HepG2 (cell line): ENCODE measurements at regions not wholly inside any gene's neighbourhood (a gene's known extent, or its start where the extent isn't known, plus 50 kb on each side); places are given as distances from the start of the nearest gene placed in this dataset.

Source experiments
- ATAC-seq: fragments of 200-7000 bp; cut with Tn5 transposase; 3 replicates; pipeline ENCODE4 v1.9.1; 2020; ENCODE audit warnings: mild to moderate bottlenecking, moderate library complexity
- BruUV-seq: library from RNA; stranded (reverse); fragments of 400-500 nt; replicated peaks from 2 replicates; lab custom pipeline; 2021; lab: Mats Ljungman, UMichigan
- CTCF ChIA-PET: fragments of 300-600 bp; formaldehyde crosslinking; extraction: SDS; loops from one replicate; lab custom pipeline; 2021; ENCODE audit warnings: low total read pairs, inconsistent platforms, low intra/inter-chr PET ratio; lab: Yijun Ruan, JAX
- POLR2A ChIA-PET: fragments of 350-600 bp; sonication (Branson Sonifier 250); formaldehyde crosslinking; loops from one replicate; lab custom pipeline; 2020; ENCODE audit warnings: antibody characterized with exemption, inconsistent platforms; lab: Yijun Ruan, JAX
- DNase-seq: peaks from one replicate; pipeline ENCODE4 v3.0.0-alpha.2; 2015; ENCODE audit warnings: low spot score
- FAIRE-seq: peaks from 3 replicates; lab custom pipeline; 2011; peaks lifted over from hg19 to GRCh38; lab: Jason Lieb, UNC
- H2AFZ ChIP-seq: one replicate; pipeline ENCODE4 v1.6.1; 2011; ENCODE audit warnings: low read length, inconsistent platforms
- H3K27ac ChIP-seq: fragments of 300-600 bp; 3 replicates; pipeline ENCODE4 v1.8.0; 2011; ENCODE audit warnings: mixed run types, mild to moderate bottlenecking, mixed read lengths, low read length, inconsistent platforms; ENCODE audit not compliant: insufficient read depth; ENCODE audit errors: extremely low read length
- H3K27me3 ChIP-seq, 2 experiments: fragments of 200-600 bp in 1 of 2; 2 replicates in 1 of 2; 3 replicates in 1 of 2; pipeline versions ENCODE4 v1.6.0 to v1.8.0; 2011; ENCODE audit warnings: low read length in 2 of 2, mild to moderate bottlenecking in 2 of 2, moderate library complexity in 2 of 2, inconsistent platforms in 1 of 2; ENCODE audit not compliant: insufficient read depth in 2 of 2, control insufficient read depth in 1 of 2
- H3K36me3 ChIP-seq, 2 experiments: fragments of 200-600 bp in 1 of 2; replicated peaks in 1 of 2; 2 replicates in 1 of 2; 3 replicates in 1 of 2; pipeline versions ENCODE4 v1.5.1 to v1.8.0; 2011; ENCODE audit warnings: low read length in 2 of 2, inconsistent platforms in 1 of 2; ENCODE audit not compliant: insufficient read depth in 2 of 2, control insufficient read depth in 1 of 2
- H3K4me1 ChIP-seq: 2 replicates; pipeline ENCODE4 v1.5.1; 2012; ENCODE audit warnings: low read length, inconsistent platforms; ENCODE audit not compliant: insufficient read depth
- H3K4me2 ChIP-seq: 2 replicates; pipeline ENCODE4 v1.6.0; 2011; ENCODE audit warnings: low read depth, low read length, inconsistent platforms
- H3K4me3 ChIP-seq, 3 experiments: fragments of 200-600 bp in 1 of 3; sonication (generic), shearing (Covaris generic) in 1 of 3; replicated peaks in 1 of 3; 2 replicates each; pipeline ENCODE4 v1.5.1; 2011 to 2016; ENCODE audit warnings: low read length in 3 of 3, inconsistent platforms in 2 of 3, low read depth in 2 of 3, mild to moderate bottlenecking in 2 of 3, control low read depth in 1 of 3, mixed read lengths in 1 of 3; ENCODE audit not compliant: insufficient read depth in 1 of 3
- H3K79me2 ChIP-seq: one replicate; pipeline ENCODE4 v1.6.1; 2011; ENCODE audit warnings: low read length, inconsistent platforms; ENCODE audit not compliant: insufficient read depth
- H3K9ac ChIP-seq: 2 replicates; pipeline ENCODE4 v1.6.0; 2011; ENCODE audit warnings: mild to moderate bottlenecking, low read depth, low read length, inconsistent platforms; ENCODE audit not compliant: insufficient read depth
- H3K9me3 ChIP-seq: 2 replicates; pipeline ENCODE4 v1.5.1; 2012; ENCODE audit warnings: mild to moderate bottlenecking, low read length
- H4K20me1 ChIP-seq: 2 replicates; pipeline ENCODE4 v1.6.0; 2011; ENCODE audit warnings: inconsistent platforms, mild to moderate bottlenecking, low read length, moderate library complexity; ENCODE audit not compliant: insufficient read depth
- CENPX ChIP-seq: sonication (generic); formaldehyde crosslinking; IDR thresholded peaks from 2 replicates; pipeline ENCODE4 v1.9.0; 2021; ENCODE audit warnings: mild to moderate bottlenecking, missing genetic modification reagents, moderate library complexity
- EEA1 ChIP-seq: sonication (generic); formaldehyde crosslinking; IDR thresholded peaks from 2 replicates; pipeline ENCODE4 v1.5.1; 2020; ENCODE audit warnings: mild to moderate bottlenecking, missing genetic modification reagents, borderline replicate concordance
- NFE2L1 ChIP-seq: sonication (generic); formaldehyde crosslinking; IDR thresholded peaks from 2 replicates; pipeline ENCODE4 v1.4.0; 2020; ENCODE audit warnings: missing genetic modification reagents, mild to moderate bottlenecking, borderline replicate concordance
- PBX2 ChIP-seq: IDR thresholded peaks from 2 replicates; pipeline ENCODE4 v1.6.1; 2016; ENCODE audit warnings: control low read depth
- SPEN ChIP-seq: sonication (generic); formaldehyde crosslinking; IDR thresholded peaks from 2 replicates; pipeline ENCODE4 v1.5.1; 2020; ENCODE audit warnings: low read depth, mild to moderate bottlenecking, missing genetic modification reagents
- THYN1 ChIP-seq: sonication (generic); formaldehyde crosslinking; IDR thresholded peaks from 2 replicates; pipeline ENCODE4 v1.8.1; 2023; ENCODE audit warnings: low read depth, mild to moderate bottlenecking, moderate library complexity, missing genetic modification reagents, borderline replicate concordance
- TRIM24 ChIP-seq: sonication (generic); formaldehyde crosslinking; IDR thresholded peaks from 2 replicates; pipeline ENCODE4 v1.8.0; 2022; ENCODE audit warnings: mild to moderate bottlenecking, missing genetic modification reagents
- WIZ ChIP-seq: sonication (generic); formaldehyde crosslinking; IDR thresholded peaks from 2 replicates; pipeline ENCODE4 v1.5.1; 2020; ENCODE audit warnings: mild to moderate bottlenecking, missing genetic modification reagents
- ZNF232 ChIP-seq: sonication (generic); formaldehyde crosslinking; IDR thresholded peaks from 2 replicates; pipeline ENCODE4 v1.4.0; 2020; ENCODE audit warnings: missing genetic modification reagents, borderline replicate concordance
- ZNF263 ChIP-seq: sonication (generic); formaldehyde crosslinking; IDR thresholded peaks from 2 replicates; pipeline ENCODE4 v1.4.0; 2020; ENCODE audit warnings: missing genetic modification reagents
- WGBS: methylation state at CpG from one replicate; pipeline ENCODE4 v1.1.6; 2017; ENCODE audit warnings: low lambda C conversion rate; 5-methylcytosine and 5-hydroxymethylcytosine counted together
- in situ Hi-C: cut with HindIII; loops from 2 replicates; pipeline ENCODE4 v1.10.0; 2017; ENCODE audit warnings: low pct_unique_long_range_greater_than_20kb; ENCODE audit not compliant: extremely low pct_ligation_motif_present
- intact Hi-C: fragments of 100-400 bp; cut with micrococcal nuclease; formaldehyde crosslinking; loops from one replicate; pipeline ENCODE4 v1.10.0; 2022; ENCODE audit not compliant: unreplicated experiment
- TF ChIP-seq, protein P1 (sequence below): IDR thresholded peaks from 2 replicates; pipeline ENCODE4 v1.6.1; 2016; ENCODE audit warnings: missing compliant biosample characterization, missing genetic modification reagents, borderline replicate concordance

GRCh38 chr1:233512538-233512937 is 101.4 kb upstream of the KCNK1 start:
- in situ Hi-C loops, result no loop called here
- Histone ChIP-seq H3K9ac (no peak overlapping the region), H3K27me3 (no peaks in the 10 kb centered on the region), H2AFZ (no peak overlapping the region), H3K4me2 (no peak overlapping the region), H3K9me3 (no peaks in the 10 kb centered on the region), H3K36me3 (no peaks in the 10 kb centered on the region), H3K4me1 (no peaks in the 10 kb centered on the region), H3K27ac (no peak overlapping the region), H3K4me3 (no peak overlapping the region), H3K79me2 (no peaks in the 10 kb centered on the region), H4K20me1 (no peaks in the 10 kb centered on the region)
- BruUV-seq, result no TSS peak
- CTCF ChIA-PET, result no interaction called here
- no peak for TF ChIP-seq THYN1 (CRISPR knock-in tag)
- intact Hi-C loops, result no loop called here
- DNase-seq (no peak), ATAC-seq (no peak), FAIRE-seq (no peak)
- WGBS, result 30% methylated on average over 3 of the region's 3 CpGs
- POLR2A ChIA-PET, result no interaction called here

DNA sequence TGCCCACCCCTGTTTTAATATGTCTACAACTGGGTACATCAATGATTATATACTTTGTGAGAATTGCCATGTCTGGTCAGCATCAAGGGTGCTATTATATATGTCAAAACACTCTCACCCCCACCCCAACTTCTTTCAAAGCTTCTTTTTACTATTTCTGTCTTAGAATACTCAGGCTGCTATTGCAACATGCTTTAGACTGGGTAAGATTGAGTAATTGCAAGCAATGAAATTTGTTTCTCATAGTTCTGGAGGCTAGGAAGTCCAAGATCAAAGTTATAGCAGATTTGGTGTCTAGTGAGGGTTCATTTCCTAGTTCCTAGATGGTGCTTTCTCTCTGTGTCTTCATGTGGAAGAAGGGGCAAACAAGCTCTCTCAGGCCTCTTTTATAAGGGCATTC is 100.5 kb upstream of the KCNK1 start:
- TF ChIP-seq TRIM24 (CRISPR knock-in tag), result no peak
- no peak for TF ChIP-seq WIZ (CRISPR knock-in tag)
- no peak for TF ChIP-seq PBX2
- TF ChIP-seq ZNF232 (CRISPR knock-in tag), result no peak
- no peak for TF ChIP-seq SPEN
- TF ChIP-seq ZNF263 (CRISPR knock-in tag), result no peak
- TF ChIP-seq EEA1 (CRISPR knock-in tag), result no peak
- no peak for TF ChIP-seq NFE2L1 (CRISPR knock-in tag)
- TF ChIP-seq, protein P1, sequence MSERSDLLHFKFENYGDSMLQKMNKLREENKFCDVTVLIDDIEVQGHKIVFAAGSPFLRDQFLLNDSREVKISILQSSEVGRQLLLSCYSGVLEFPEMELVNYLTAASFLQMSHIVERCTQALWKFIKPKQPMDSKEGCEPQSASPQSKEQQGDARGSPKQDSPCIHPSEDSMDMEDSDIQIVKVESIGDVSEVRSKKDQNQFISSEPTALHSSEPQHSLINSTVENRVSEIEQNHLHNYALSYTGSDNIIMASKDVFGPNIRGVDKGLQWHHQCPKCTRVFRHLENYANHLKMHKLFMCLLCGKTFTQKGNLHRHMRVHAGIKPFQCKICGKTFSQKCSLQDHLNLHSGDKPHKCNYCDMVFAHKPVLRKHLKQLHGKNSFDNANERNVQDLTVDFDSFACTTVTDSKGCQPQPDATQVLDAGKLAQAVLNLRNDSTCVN (CRISPR knock-in tag), result no peak
- TF ChIP-seq CENPX (CRISPR knock-in tag), result no peak
- TF ChIP-seq, all 625 proteins: peak for 0

More for the DNA sequence above, 100.5 kb upstream of the KCNK1 start:
- H3K4me1 ChIP-seq, result no peaks in the 10 kb centered on the region
- H3K4me3 ChIP-seq, result no peak overlapping the region
- POLR2A ChIA-PET, result no interaction called here
- H3K27me3 ChIP-seq, result no peaks in the 10 kb centered on the region
- BruUV-seq, result no TSS peak
- H3K9me3 ChIP-seq, result 0 out of 2 replicates have a peak, but pooled peaks cover 3% of the 10 kb centered on the region
- ATAC-seq, result no peak
- H3K9ac ChIP-seq, result no peak overlapping the region
- in situ Hi-C loops (no loop called here), intact Hi-C loops (no loop called here)
- H4K20me1 ChIP-seq, result no peaks in the 10 kb centered on the region
- CTCF ChIA-PET, result no interaction called here
- FAIRE-seq, result no peak
- H3K4me2 ChIP-seq, result no peak overlapping the region
- H3K36me3 ChIP-seq, result no peaks in the 10 kb centered on the region
- no peaks in the 10 kb centered on the region for H3K79me2 ChIP-seq
- DNase-seq, result no peak
- no peak overlapping the region for H2AFZ ChIP-seq
- no peak overlapping the region for H3K27ac ChIP-seq
